Kidney (tissue), 13 donors: ENCODE measurements at regions not wholly inside any gene's neighbourhood (a gene's known extent, or its start where the extent isn't known, plus 50 kb on each side); places are given as distances from the start of the nearest gene placed in this dataset.
"Not testable (repeated sequence)": the region's sequence is repeated elsewhere in the genome, so short reads cannot be mapped to it uniquely, and the experiment has no call there.

Experiments used
- DNase-seq, 5 donors: peaks; one replicate each; pipeline ENCODE4 v3.0.0-alpha.2; 2013 to 2020
- FAIRE-seq: peaks from 2 replicates; lab custom pipeline; 2012; peaks lifted over from hg19 to GRCh38; lab: Jason Lieb, UNC
- H3K27ac ChIP-seq, 2 donors: one replicate each; pipeline ENCODE4 v1.7.0; 2013; ENCODE audit warnings: low read depth in 2 of 2, low read length in 2 of 2, inconsistent platforms in 1 of 2
- H3K27me3 ChIP-seq: one replicate; pipeline ENCODE4 v1.7.1; 2013; ENCODE audit warnings: low read length, inconsistent platforms; ENCODE audit not compliant: control insufficient read depth, insufficient read depth
- H3K36me3 ChIP-seq, 3 donors: one replicate each; pipeline versions ENCODE4 v1.7.0 to v1.7.1; 2013; ENCODE audit warnings: low read length in 3 of 3, control low read depth in 1 of 3, inconsistent platforms in 1 of 3; ENCODE audit not compliant: insufficient read depth in 3 of 3, control insufficient read depth in 2 of 3
- H3K4me1 ChIP-seq, 3 donors: one replicate each; pipeline versions ENCODE4 v1.7.0 to v1.7.1; 2013; ENCODE audit warnings: low read length in 3 of 3, inconsistent platforms in 1 of 3, low read depth in 1 of 3; ENCODE audit not compliant: control insufficient read depth in 2 of 3, insufficient read depth in 2 of 3
- H3K4me3 ChIP-seq, 3 donors: one replicate each; pipeline versions ENCODE4 v1.7.0 to v1.8.1; 2013; ENCODE audit warnings: low read length in 3 of 3, control low read depth in 1 of 3, inconsistent platforms in 1 of 3
- H3K9ac ChIP-seq, 3 donors: one replicate each; pipeline versions ENCODE4 v1.7.0 to v1.7.1; 2013; ENCODE audit warnings: low read length in 3 of 3, control low read depth in 1 of 3, inconsistent platforms in 1 of 3
- H3K9me3 ChIP-seq, 3 donors: one replicate each; pipeline versions ENCODE4 v1.7.0 to v1.7.1; 2013; ENCODE audit warnings: low read length in 3 of 3, control low read depth in 1 of 3, inconsistent platforms in 1 of 3; ENCODE audit not compliant: control insufficient read depth in 2 of 3, insufficient read depth in 1 of 3
- CTCF ChIP-seq: IDR thresholded peaks from 3 replicates; pipeline ENCODE4 v1.5.1; 2012; ENCODE audit warnings: mild to moderate bottlenecking, moderate library complexity, borderline replicate concordance; ENCODE audit not compliant: insufficient read depth; ENCODE audit errors: extremely low read depth
- intact Hi-C: fragments of 100-400 bp; cut with DNase I; formaldehyde crosslinking; loops from one replicate; pipeline ENCODE4 v1.11.1; 2022
- donor health status: control.
- donor health status: control.
- donor health status: control.
- donor health status: control.
- donor health status: control.
- donor health status: DM: yes; HTN: yes; CAD: no.
- donor health status: Normal renal cell carcinoma (clear cell type).

GRCh38 chr1:66460776-66461175 lies 73.2 kb upstream of the SGIP1 start:
- H3K4me3 ChIP-seq = no peak overlapping the region
- DNase-seq (no peak), FAIRE-seq (no peak)
- no peaks in the 10 kb centered on the region for H3K4me1 ChIP-seq
- no peak overlapping the region for H3K27ac ChIP-seq
- no peak overlapping the region for H3K9ac ChIP-seq
- no peaks in the 10 kb centered on the region for H3K27me3 ChIP-seq
- intact Hi-C loops = no loop called here
- no peaks in the 10 kb centered on the region for H3K36me3 ChIP-seq
- no peak for TF ChIP-seq CTCF
- H3K9me3 ChIP-seq = no peaks in the 10 kb centered on the region

GRCh38 chr1:66462313-66462712 lies 71.6 kb upstream of the SGIP1 start:
- FAIRE-seq (no peak), DNase-seq (no peak)
- no peaks in the 10 kb centered on the region for H3K9me3 ChIP-seq
- no peak overlapping the region for H3K9ac ChIP-seq
- no peak overlapping the region for H3K27ac ChIP-seq
- no peaks in the 10 kb centered on the region for H3K4me1 ChIP-seq
- H3K36me3 ChIP-seq = no peaks in the 10 kb centered on the region
- intact Hi-C loops = no loop called here
- no peak for TF ChIP-seq CTCF
- no peaks in the 10 kb centered on the region for H3K27me3 ChIP-seq
- H3K4me3 ChIP-seq = no peak overlapping the region

- H3K9ac ChIP-seq = no peak overlapping the region
- H3K9me3 ChIP-seq = no peaks in the 10 kb centered on the region
- intact Hi-C loops = no loop called here
- FAIRE-seq = no peak
- DNase-seq = no peak
- no peaks in the 10 kb centered on the region for H3K36me3 ChIP-seq
- no peaks in the 10 kb centered on the region for H3K4me1 ChIP-seq
- H3K4me3 ChIP-seq = no peak overlapping the region
- H3K27ac ChIP-seq = no peak overlapping the region
- no peaks in the 10 kb centered on the region for H3K27me3 ChIP-seq
- no peak for TF ChIP-seq CTCF
Observed at GRCh38 chr1:66464351-66464750, 69.6 kb upstream of the SGIP1 start.

- H3K9ac ChIP-seq = no peak overlapping the region
- no peaks in the 10 kb centered on the region for H3K9me3 ChIP-seq
- DNase-seq (no peak), FAIRE-seq (no peak)
- intact Hi-C loops = no loop called here
- no peaks in the 10 kb centered on the region for H3K4me1 ChIP-seq
- no peak for TF ChIP-seq CTCF
- H3K27ac ChIP-seq = no peak overlapping the region
- H3K27me3 ChIP-seq = no peaks in the 10 kb centered on the region
- H3K36me3 ChIP-seq = no peaks in the 10 kb centered on the region
- H3K4me3 ChIP-seq = no peak overlapping the region
Observed at GRCh38 chr1:66464802-66465201, 69.2 kb upstream of the SGIP1 start.

GRCh38 chr1:66466695-66467094 lies 67.3 kb upstream of the SGIP1 start:
- H3K4me3 ChIP-seq, H3K9me3 ChIP-seq, FAIRE-seq, DNase-seq, H3K4me1 ChIP-seq, H3K27ac ChIP-seq, H3K9ac ChIP-seq, H3K27me3 ChIP-seq, intact Hi-C loops, H3K36me3 ChIP-seq: not testable (repeated sequence)
